ENCODE measurements at regions not wholly inside any gene's neighbourhood (a gene's known extent, or its start where the extent isn't known, plus 50 kb on each side); places are given as distances from the start of the nearest gene placed in this dataset.

DNA sequence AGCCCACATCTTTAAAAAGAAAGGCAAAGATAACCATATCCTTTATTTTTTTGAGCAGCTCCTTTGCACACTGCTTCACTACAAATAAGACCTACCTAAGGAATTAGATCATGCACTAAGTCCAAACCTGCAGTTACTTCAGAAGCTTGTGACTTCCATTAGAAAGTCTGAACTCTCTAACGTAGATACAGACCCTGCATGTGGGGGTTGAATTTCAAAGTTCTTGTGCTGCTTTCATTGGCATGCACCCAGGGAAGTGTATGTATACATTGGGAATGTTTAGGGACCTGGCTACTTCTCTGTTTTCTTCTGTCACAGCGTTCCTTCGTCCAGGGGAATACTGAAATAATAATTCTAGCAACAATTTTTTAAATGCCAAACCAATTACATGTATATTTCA is 185.2 kb upstream of the IL12A start:
- no peak overlapping the region for H3K9ac ChIP-seq (ENCODE audit: insufficient read depth in 1 of 2, low read depth in 2 of 2, low read length in 2 of 2)
- no peak overlapping the region for H3K4me2 ChIP-seq (ENCODE audit: insufficient read depth, low read length)
- intact Hi-C loops (cut with micrococcal nuclease) (no loop called here), in situ Hi-C loops (cut with MboI) (loop anchor here (25.0 kb wide), 1 partner anchor 966 kb away; no protein-coding TSS in a partner anchor)
- H3K9me3 ChIP-seq (replicated peaks; ENCODE audit: control insufficient read depth, insufficient read depth, low read depth, low read length) = no peaks in the 10 kb centered on the region
- no peaks in the 10 kb centered on the region for H4K20me1 ChIP-seq (replicated peaks; ENCODE audit: control insufficient read depth, insufficient read depth, low read length)
- CTCF ChIA-PET (ENCODE audit: low intra/inter-chr PET ratio) = no interaction called here
- no peak overlapping the region for H3K27ac ChIP-seq (ENCODE audit: extremely low read depth, low read depth, low read length)
- no peaks in the 10 kb centered on the region for H3K79me2 ChIP-seq (ENCODE audit: control insufficient read depth, insufficient read depth, low read length)
- no TSS peak for BruUV-seq (replicated peaks)
- POLR2A ChIA-PET = interaction anchor here (0.6 kb wide), 1 partner anchor 370 kb away, joined by 3 read pairs; no protein-coding TSS in a partner anchor
- DNase-seq (ENCODE audit: extremely low read depth in 1 of 4, low spot score in 3 of 4) (no peak), ATAC-seq (no peak), FAIRE-seq (no peak)
- no peaks in the 10 kb centered on the region for H3K9me1 ChIP-seq (ENCODE audit: control insufficient read depth, insufficient read depth, low read length)
- no peaks in the 10 kb centered on the region for H3K27me3 ChIP-seq (ENCODE audit: control insufficient read depth in 2 of 2, insufficient read depth in 2 of 2, low read length in 2 of 2)
- TF ChIP-seq ELF1 (tag; IDR thresholded peaks at IDR 0.05) (no peak), PHF8 (IDR thresholded peaks at IDR 0.05; ENCODE audit: borderline replicate concordance, low read length) (no peak), MAFF (IDR thresholded peaks at IDR 0.05; ENCODE audit: low read length) (no peak), ZNF274 (IDR thresholded peaks at IDR 0.05; ENCODE audit: borderline replicate concordance, low read depth, low read length) (no peak), RAD21 (CRISPR knock-in tag; conservative IDR thresholded peaks at IDR 0.05 in 1 of 2, IDR thresholded peaks at IDR 0.05 in 1 of 2) (no peak), ARHGAP35 (IDR thresholded peaks at IDR 0.05; ENCODE audit: partially characterized antibody) (no peak), ETV5 (CRISPR knock-in tag; IDR thresholded peaks at IDR 0.05; ENCODE audit: low read depth) (no peak), RUNX1 (IDR thresholded peaks at IDR 0.05; ENCODE audit: low read depth) (no peak), U2AF2 (optimal IDR thresholded peaks at IDR 0.05; ENCODE audit: low read depth, low read length) (no peak)
- TF ChIP-seq, protein P1, sequence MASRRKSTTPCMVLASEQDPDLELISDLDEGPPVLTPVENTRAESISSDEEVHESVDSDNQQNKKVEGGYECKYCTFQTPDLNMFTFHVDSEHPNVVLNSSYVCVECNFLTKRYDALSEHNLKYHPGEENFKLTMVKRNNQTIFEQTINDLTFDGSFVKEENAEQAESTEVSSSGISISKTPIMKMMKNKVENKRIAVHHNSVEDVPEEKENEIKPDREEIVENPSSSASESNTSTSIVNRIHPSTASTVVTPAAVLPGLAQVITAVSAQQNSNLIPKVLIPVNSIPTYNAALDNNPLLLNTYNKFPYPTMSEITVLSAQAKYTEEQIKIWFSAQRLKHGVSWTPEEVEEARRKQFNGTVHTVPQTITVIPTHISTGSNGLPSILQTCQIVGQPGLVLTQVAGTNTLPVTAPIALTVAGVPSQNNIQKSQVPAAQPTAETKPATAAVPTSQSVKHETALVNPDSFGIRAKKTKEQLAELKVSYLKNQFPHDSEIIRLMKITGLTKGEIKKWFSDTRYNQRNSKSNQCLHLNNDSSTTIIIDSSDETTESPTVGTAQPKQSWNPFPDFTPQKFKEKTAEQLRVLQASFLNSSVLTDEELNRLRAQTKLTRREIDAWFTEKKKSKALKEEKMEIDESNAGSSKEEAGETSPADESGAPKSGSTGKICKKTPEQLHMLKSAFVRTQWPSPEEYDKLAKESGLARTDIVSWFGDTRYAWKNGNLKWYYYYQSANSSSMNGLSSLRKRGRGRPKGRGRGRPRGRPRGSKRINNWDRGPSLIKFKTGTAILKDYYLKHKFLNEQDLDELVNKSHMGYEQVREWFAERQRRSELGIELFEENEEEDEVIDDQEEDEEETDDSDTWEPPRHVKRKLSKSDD (conservative IDR thresholded peaks at IDR 0.05; ENCODE audit: low read length) = no peak
- TF ChIP-seq, protein P2, sequence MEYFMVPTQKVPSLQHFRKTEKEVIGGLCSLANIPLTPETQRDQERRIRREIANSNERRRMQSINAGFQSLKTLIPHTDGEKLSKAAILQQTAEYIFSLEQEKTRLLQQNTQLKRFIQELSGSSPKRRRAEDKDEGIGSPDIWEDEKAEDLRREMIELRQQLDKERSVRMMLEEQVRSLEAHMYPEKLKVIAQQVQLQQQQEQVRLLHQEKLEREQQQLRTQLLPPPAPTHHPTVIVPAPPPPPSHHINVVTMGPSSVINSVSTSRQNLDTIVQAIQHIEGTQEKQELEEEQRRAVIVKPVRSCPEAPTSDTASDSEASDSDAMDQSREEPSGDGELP (CRISPR knock-in tag; IDR thresholded peaks at IDR 0.05; ENCODE audit: borderline replicate concordance) = no peak
- no peak overlapping the region for H2AFZ ChIP-seq (ENCODE audit: low read depth, low read length)
- no peaks in the 10 kb centered on the region for H3K4me1 ChIP-seq (replicated peaks in 1 of 2; ENCODE audit: control insufficient read depth in 2 of 2, insufficient read depth in 2 of 2, low read length in 2 of 2)
- no peaks in the 10 kb centered on the region for H3K36me3 ChIP-seq (ENCODE audit: control insufficient read depth, insufficient read depth, low read length)
- WGBS (ENCODE audit: insufficient coverage, low coverage, missing lambda C conversion rate) = 0% methylated on average over 3 of the region's 3 CpGs
- H3K4me3 ChIP-seq = no peak overlapping the region
